Esophagus muscularis mucosa (tissue), 4 donors: ENCODE measurements at regions not wholly inside any gene's neighbourhood (a gene's known extent, or its start where the extent isn't known, plus 50 kb on each side); places are given as distances from the start of the nearest gene placed in this dataset.

Source experiments
- DNase-seq: peaks from one replicate; pipeline ENCODE4 v3.0.0-alpha.2; 2017; ENCODE audit errors: extremely low spot score
- H3K27ac ChIP-seq, 4 donors: fragments of 200-600 bp; sonication (generic); replicated peaks in 1 of 4; 1 replicate in 3 of 4; 2 replicates in 1 of 4; pipeline ENCODE4 v1.5.1; 2016 to 2019; ENCODE audit warnings: mild to moderate bottlenecking in 1 of 4
- H3K27me3 ChIP-seq, 4 donors: fragments of 200-600 bp; sonication (generic); one replicate each; pipeline versions ENCODE4 v1.5.1 to v1.6.0; 2016 to 2019
- H3K36me3 ChIP-seq, 4 donors: fragments of 200-600 bp; sonication (generic); one replicate each; pipeline ENCODE4 v1.5.1; 2016 to 2019
- H3K4me1 ChIP-seq, 4 donors: fragments of 200-600 bp; sonication (generic); one replicate each; pipeline ENCODE4 v1.5.1; 2016 to 2019
- H3K4me3 ChIP-seq, 4 donors: fragments of 200-600 bp; sonication (generic); 1 replicate in 2 of 4; 2 replicates in 2 of 4; pipeline ENCODE4 v1.5.1; 2016 to 2019; ENCODE audit warnings: mild to moderate bottlenecking in 4 of 4, moderate library complexity in 1 of 4
- H3K9me3 ChIP-seq, 4 donors: fragments of 200-600 bp; sonication (generic); 1 replicate in 3 of 4; 2 replicates in 1 of 4; pipeline ENCODE4 v1.5.1; 2016 to 2019
- CTCF ChIP-seq, 3 experiments: fragments of 200-600 bp in 2 of 3; fragments of 450-650 bp in 1 of 3; sonication (generic) in 2 of 3; IDR thresholded peaks; one replicate each; pipeline ENCODE4 v1.5.1; 2017 to 2019; ENCODE audit warnings: antibody characterized with exemption in 3 of 3, mild to moderate bottlenecking in 2 of 3, moderate library complexity in 1 of 3
- EP300 ChIP-seq: sonication (generic); formaldehyde crosslinking; IDR thresholded peaks from one replicate; pipeline ENCODE4 v1.6.1; 2017; ENCODE audit warnings: antibody characterized with exemption
- POLR2A ChIP-seq: fragments of 450-650 bp; IDR thresholded peaks from one replicate; pipeline ENCODE4 v1.6.1; 2017; ENCODE audit warnings: antibody characterized with exemption, moderate library complexity, mild to moderate bottlenecking, low read depth
- POLR2AphosphoS5 ChIP-seq, 2 donors: sonication (generic); formaldehyde crosslinking; IDR thresholded peaks; one replicate each; pipeline ENCODE4 v1.6.1; 2017; ENCODE audit warnings: antibody characterized with exemption in 2 of 2
- WGBS: methylation state at CpG from one replicate; pipeline ENCODE4 v1.1.5; 2018; 5-methylcytosine and 5-hydroxymethylcytosine counted together
- intact Hi-C: fragments of 100-400 bp; cut with DNase I; formaldehyde crosslinking; loops from one replicate; pipeline ENCODE4 v1.15.1; 2023

GRCh38 chr1:99560207-99561040 lies 85.5 kb upstream of the PALMD start:
- WGBS: 89% methylated on average over 3 of the region's 3 CpGs
- Histone ChIP-seq H3K4me3 (no peak overlapping the region), H3K9me3 (no peaks in the 10 kb centered on the region), H3K36me3 (no peaks in the 10 kb centered on the region), H3K27me3 (no peaks in the 10 kb centered on the region), H3K4me1 (peaks cover 0 to 7% (median 0%) of the 10 kb centered on the region in 4 donors), H3K27ac (no peak overlapping the region)
- intact Hi-C loops: no loop called here
- no peak for DNase-seq
- TF ChIP-seq POLR2A (no peak), EP300 (no peak), POLR2AphosphoS5 (IDR thresholded peaks at IDR 0.05) (no peak), CTCF (IDR thresholded peaks at IDR 0.05) (no peak)

- 93% methylated on average over 6 of the region's 6 CpGs for WGBS
- no peak overlapping the region for H3K27ac ChIP-seq
- no peak for TF ChIP-seq POLR2A
- TF ChIP-seq CTCF (IDR thresholded peaks at IDR 0.05): no peak
- no peak for TF ChIP-seq POLR2AphosphoS5 (IDR thresholded peaks at IDR 0.05)
- TF ChIP-seq EP300: no peak
- peaks cover 0 to 7% (median 0%) of the 10 kb centered on the region in 4 donors for H3K4me1 ChIP-seq
- no peaks in the 10 kb centered on the region for H3K9me3 ChIP-seq
- H3K36me3 ChIP-seq: no peaks in the 10 kb centered on the region
- H3K4me3 ChIP-seq: no peak overlapping the region
- no peak for DNase-seq
- intact Hi-C loops: no loop called here
- no peaks in the 10 kb centered on the region for H3K27me3 ChIP-seq
Observed at GRCh38 chr1:99561952-99562351, 84.0 kb upstream of the PALMD start.

DNA sequence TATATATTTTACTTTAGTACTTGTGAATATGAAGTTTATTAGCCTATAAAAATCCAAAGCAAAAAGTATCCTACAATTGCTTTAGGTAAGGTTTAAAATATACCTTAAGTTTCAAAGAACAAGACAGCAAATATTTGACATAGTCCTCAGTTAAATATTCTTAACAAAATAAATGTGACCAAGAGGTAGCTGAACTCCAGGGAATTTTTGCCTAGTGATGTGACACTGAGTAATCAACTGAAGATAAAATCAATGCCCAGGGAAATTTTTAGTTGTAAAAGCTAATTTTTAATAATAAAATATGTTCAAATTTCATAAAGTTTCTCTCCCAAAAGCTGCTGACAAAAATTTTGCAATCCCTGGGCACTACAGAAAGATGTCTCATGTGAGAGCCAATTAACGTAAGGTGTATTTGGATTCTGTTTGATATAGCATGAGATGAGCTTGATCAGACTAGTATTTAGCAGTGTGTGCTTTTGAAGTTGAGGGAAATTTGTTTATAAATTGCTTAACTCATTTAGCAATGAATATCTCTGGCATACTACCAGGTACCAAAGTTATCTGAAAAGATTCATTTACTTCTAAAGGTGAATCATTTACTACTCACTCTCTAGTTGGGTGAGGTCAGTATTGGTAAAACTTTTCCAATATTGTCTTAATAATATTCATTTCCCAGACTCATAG lies 80.2 kb upstream of the PALMD start:
- Histone ChIP-seq H3K9me3 (no peaks in the 10 kb centered on the region), H3K36me3 (no peaks in the 10 kb centered on the region), H3K27me3 (no peaks in the 10 kb centered on the region), H3K4me3 (no peak overlapping the region), H3K4me1 (peaks cover 0 to 4% (median 0%) of the 10 kb centered on the region in 4 donors), H3K27ac (no peak overlapping the region)
- no peak for TF ChIP-seq POLR2AphosphoS5 (IDR thresholded peaks at IDR 0.05)
- TF ChIP-seq EP300: no peak
- TF ChIP-seq POLR2A: no peak
- no peak for TF ChIP-seq CTCF (IDR thresholded peaks at IDR 0.05)
- DNase-seq: no peak
- intact Hi-C loops: no loop called here
- WGBS: 93% methylated on average over 1 of the region's 1 CpG

GRCh38 chr1:99566290-99567021 lies 79.5 kb upstream of the PALMD start:
- no peak for DNase-seq
- intact Hi-C loops: no loop called here
- 91% methylated on average over 4 of the region's 4 CpGs for WGBS
- Histone ChIP-seq H3K4me1 (peaks cover 0 to 4% (median 0%) of the 10 kb centered on the region in 4 donors), H3K9me3 (no peaks in the 10 kb centered on the region), H3K27ac (no peak overlapping the region), H3K27me3 (no peaks in the 10 kb centered on the region), H3K4me3 (no peak overlapping the region), H3K36me3 (no peaks in the 10 kb centered on the region)
- TF ChIP-seq EP300 (no peak), CTCF (IDR thresholded peaks at IDR 0.05) (no peak), POLR2AphosphoS5 (IDR thresholded peaks at IDR 0.05) (no peak), POLR2A (no peak)
